ENCODE measurements at regions not wholly inside any gene's neighbourhood (a gene's known extent, or its start where the extent isn't known, plus 50 kb on each side); places are given as distances from the start of the nearest gene placed in this dataset.

DNA sequence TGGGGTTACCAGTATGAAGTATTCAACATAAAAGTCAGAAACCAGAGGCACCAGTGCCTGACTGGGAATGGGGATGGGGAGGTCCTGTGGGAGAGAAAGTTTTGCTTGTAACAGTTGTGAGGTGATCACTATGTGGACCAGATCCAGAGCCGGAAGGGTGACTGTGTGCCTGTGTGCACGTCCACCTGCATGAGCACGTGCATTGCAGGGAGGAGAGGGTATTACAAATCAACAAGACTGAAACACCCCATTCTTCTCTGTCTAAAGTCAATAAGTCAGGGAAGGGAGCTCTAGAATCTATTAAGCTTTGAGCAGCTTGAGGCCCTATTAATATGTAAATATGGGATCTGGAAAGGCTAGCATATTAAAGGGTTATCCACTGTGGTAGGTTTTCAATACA lies 241.0 kb upstream of the ACVR2A start:
- peaks cover 13% of the 10 kb centered on the region for H3K4me1 ChIP-seq (ENCODE audit: insufficient read depth)
- TF ChIP-seq EZH2phosphoT487 (IDR thresholded peaks at IDR 0.05; ENCODE audit: unreplicated experiment) (no peak), POLR2AphosphoS5 (IDR thresholded peaks at IDR 0.05; ENCODE audit: low read depth) (no peak), CTCF (conservative IDR thresholded peaks at IDR 0.05; ENCODE audit: low read depth in 2 of 2) (no peak), CREB1 (CRISPR knock-in tag; IDR thresholded peaks at IDR 0.05; ENCODE audit: low read depth) (no peak), JUNB (IDR thresholded peaks at IDR 0.05; ENCODE audit: unreplicated experiment) (no peak), REST (IDR thresholded peaks at IDR 0.05; ENCODE audit: unreplicated experiment) (no peak), NANOG (IDR thresholded peaks at IDR 0.05; ENCODE audit: borderline replicate concordance) (no peak)
- TF ChIP-seq, protein P1, sequence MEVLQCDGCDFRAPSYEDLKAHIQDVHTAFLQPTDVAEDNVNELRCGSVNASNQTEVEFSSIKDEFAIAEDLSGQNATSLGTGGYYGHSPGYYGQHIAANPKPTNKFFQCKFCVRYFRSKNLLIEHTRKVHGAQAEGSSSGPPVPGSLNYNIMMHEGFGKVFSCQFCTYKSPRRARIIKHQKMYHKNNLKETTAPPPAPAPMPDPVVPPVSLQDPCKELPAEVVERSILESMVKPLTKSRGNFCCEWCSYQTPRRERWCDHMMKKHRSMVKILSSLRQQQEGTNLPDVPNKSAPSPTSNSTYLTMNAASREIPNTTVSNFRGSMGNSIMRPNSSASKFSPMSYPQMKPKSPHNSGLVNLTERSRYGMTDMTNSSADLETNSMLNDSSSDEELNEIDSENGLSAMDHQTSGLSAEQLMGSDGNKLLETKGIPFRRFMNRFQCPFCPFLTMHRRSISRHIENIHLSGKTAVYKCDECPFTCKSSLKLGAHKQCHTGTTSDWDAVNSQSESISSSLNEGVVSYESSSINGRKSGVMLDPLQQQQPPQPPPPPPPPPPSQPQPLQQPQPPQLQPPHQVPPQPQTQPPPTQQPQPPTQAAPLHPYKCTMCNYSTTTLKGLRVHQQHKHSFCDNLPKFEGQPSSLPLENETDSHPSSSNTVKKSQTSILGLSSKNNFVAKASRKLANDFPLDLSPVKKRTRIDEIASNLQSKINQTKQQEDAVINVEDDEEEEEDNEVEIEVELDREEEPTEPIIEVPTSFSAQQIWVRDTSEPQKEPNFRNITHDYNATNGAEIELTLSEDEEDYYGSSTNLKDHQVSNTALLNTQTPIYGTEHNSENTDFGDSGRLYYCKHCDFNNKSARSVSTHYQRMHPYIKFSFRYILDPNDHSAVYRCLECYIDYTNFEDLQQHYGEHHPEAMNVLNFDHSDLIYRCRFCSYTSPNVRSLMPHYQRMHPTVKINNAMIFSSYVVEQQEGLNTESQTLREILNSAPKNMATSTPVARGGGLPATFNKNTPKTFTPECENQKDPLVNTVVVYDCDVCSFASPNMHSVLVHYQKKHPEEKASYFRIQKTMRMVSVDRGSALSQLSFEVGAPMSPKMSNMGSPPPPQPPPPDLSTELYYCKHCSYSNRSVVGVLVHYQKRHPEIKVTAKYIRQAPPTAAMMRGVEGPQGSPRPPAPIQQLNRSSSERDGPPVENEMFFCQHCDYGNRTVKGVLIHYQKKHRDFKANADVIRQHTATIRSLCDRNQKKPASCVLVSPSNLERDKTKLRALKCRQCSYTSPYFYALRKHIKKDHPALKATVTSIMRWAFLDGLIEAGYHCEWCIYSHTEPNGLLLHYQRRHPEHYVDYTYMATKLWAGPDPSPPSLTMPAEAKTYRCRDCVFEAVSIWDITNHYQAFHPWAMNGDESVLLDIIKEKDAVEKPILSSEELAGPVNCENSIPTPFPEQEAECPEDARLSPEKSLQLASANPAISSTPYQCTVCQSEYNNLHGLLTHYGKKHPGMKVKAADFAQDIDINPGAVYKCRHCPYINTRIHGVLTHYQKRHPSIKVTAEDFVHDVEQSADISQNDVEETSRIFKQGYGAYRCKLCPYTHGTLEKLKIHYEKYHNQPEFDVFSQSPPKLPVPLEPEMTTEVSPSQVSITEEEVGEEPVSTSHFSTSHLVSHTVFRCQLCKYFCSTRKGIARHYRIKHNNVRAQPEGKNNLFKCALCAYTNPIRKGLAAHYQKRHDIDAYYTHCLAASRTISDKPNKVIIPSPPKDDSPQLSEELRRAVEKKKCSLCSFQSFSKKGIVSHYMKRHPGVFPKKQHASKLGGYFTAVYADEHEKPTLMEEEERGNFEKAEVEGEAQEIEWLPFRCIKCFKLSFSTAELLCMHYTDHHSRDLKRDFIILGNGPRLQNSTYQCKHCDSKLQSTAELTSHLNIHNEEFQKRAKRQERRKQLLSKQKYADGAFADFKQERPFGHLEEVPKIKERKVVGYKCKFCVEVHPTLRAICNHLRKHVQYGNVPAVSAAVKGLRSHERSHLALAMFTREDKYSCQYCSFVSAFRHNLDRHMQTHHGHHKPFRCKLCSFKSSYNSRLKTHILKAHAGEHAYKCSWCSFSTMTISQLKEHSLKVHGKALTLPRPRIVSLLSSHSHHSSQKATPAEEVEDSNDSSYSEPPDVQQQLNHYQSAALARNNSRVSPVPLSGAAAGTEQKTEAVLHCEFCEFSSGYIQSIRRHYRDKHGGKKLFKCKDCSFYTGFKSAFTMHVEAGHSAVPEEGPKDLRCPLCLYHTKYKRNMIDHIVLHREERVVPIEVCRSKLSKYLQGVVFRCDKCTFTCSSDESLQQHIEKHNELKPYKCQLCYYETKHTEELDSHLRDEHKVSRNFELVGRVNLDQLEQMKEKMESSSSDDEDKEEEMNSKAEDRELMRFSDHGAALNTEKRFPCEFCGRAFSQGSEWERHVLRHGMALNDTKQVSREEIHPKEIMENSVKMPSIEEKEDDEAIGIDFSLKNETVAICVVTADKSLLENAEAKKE (CRISPR knock-in tag; IDR thresholded peaks at IDR 0.05) = no peak
- no peak overlapping the region for H3K27ac Mint-ChIP-seq
- H3K4me2 ChIP-seq = no peak overlapping the region
- H3K27me3 Mint-ChIP-seq (ENCODE audit: insufficient read depth, low read depth, poor library complexity) = peaks cover 5% of the 10 kb centered on the region
- no peaks in the 10 kb centered on the region for H3K27me3 ChIP-seq (ENCODE audit: insufficient read depth)
- DNase-seq (ENCODE audit: low spot score) (no peak), ATAC-seq (peak; percentile 43; the same call in 2 of the 3 replicates)
- peaks cover 22% of the 10 kb centered on the region for H3K4me1 Mint-ChIP-seq
- H4K20me1 ChIP-seq (replicated peaks; ENCODE audit: insufficient read depth) = no peaks in the 10 kb centered on the region
- H3K79me2 ChIP-seq (replicated peaks; ENCODE audit: insufficient read depth) = no peaks in the 10 kb centered on the region
- no peaks in the 10 kb centered on the region for H3K36me3 ChIP-seq (ENCODE audit: insufficient read depth)
- H3K27ac ChIP-seq (ENCODE audit: low read depth) = no peak overlapping the region
- H3K4me3 ChIP-seq = no peak overlapping the region
- H3F3A ChIP-seq (replicated peaks; ENCODE audit: low read depth) = no peaks in the 10 kb centered on the region
- H2AFZ ChIP-seq = no peak overlapping the region
- H3K9me3 Mint-ChIP-seq = peaks cover 2% of the 10 kb centered on the region; the same call in 2 of the 3 replicates
- H3K9me2 ChIP-seq (ENCODE audit: insufficient read depth) = peaks cover 6% of the 10 kb centered on the region; the same call in 1 of the 2 replicates
- H3K4me3 Mint-ChIP-seq = no peak overlapping the region
- H3K36me3 Mint-ChIP-seq (ENCODE audit: low read depth) = peaks cover 4% of the 10 kb centered on the region; the same call in 1 of the 3 replicates

Data from GM23338 (cell line).